Osteocyte (in vitro differentiated cells): ENCODE measurements at regions not wholly inside any gene's neighbourhood (a gene's known extent, or its start where the extent isn't known, plus 50 kb on each side); places are given as distances from the start of the nearest gene placed in this dataset.

ENCODE experiments used
- DNase-seq: peaks from one replicate; pipeline ENCODE4 v3.0.0; 2021; ENCODE audit warnings: mixed read lengths; ENCODE audit not compliant: unreplicated experiment; ENCODE audit errors: extremely low spot score
- H3K27ac Mint-ChIP-seq: one replicate; pipeline ENCODE4 v1.8.0; 2021; ENCODE audit warnings: mild to moderate bottlenecking, mixed read lengths; ENCODE audit not compliant: unreplicated experiment
- H3K27me3 Mint-ChIP-seq: one replicate; pipeline ENCODE4 v1.8.0; 2021; ENCODE audit warnings: mixed read lengths; ENCODE audit not compliant: unreplicated experiment
- H3K36me3 Mint-ChIP-seq: one replicate; pipeline ENCODE4 v1.8.0; 2021; ENCODE audit warnings: mixed read lengths; ENCODE audit not compliant: unreplicated experiment
- H3K4me1 Mint-ChIP-seq: one replicate; pipeline ENCODE4 v1.8.0; 2021; ENCODE audit warnings: mixed read lengths; ENCODE audit not compliant: unreplicated experiment
- H3K4me3 Mint-ChIP-seq: one replicate; pipeline ENCODE4 v1.8.0; 2021; ENCODE audit warnings: mild to moderate bottlenecking, moderate library complexity, mixed read lengths; ENCODE audit not compliant: unreplicated experiment
- H3K9me3 Mint-ChIP-seq: one replicate; pipeline ENCODE4 v1.8.0; 2021; ENCODE audit warnings: mixed read lengths; ENCODE audit not compliant: unreplicated experiment
- TF ChIP-seq, protein P1 (sequence below): fragments of 200-600 bp; sonication (generic); IDR thresholded peaks from 2 replicates; pipeline ENCODE4 v1.5.0; 2021; ENCODE audit warnings: antibody characterized with exemption, mild to moderate bottlenecking, moderate library complexity

DNA sequence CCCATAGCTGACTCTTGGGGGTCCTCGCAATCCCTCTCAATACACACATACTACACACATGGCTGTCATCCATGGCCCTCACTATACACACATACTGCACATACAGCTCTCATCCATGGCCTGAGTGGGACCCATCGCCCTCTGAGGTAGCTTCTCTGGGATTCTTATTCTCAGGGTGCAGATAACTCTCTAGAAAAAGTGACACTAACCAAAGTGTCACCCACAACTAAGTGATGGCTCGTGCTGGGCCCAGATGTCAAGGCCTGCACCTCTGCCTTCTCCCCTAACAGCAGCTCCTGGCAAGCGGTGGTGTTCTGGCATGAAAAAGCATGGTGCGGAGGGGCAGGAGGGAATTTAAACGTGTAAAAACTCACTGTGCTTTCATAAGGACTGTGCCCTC, 62.7 kb upstream of the ZPBP start:
- no peaks in the 10 kb centered on the region for H3K27me3 Mint-ChIP-seq
- TF ChIP-seq, protein P1, sequence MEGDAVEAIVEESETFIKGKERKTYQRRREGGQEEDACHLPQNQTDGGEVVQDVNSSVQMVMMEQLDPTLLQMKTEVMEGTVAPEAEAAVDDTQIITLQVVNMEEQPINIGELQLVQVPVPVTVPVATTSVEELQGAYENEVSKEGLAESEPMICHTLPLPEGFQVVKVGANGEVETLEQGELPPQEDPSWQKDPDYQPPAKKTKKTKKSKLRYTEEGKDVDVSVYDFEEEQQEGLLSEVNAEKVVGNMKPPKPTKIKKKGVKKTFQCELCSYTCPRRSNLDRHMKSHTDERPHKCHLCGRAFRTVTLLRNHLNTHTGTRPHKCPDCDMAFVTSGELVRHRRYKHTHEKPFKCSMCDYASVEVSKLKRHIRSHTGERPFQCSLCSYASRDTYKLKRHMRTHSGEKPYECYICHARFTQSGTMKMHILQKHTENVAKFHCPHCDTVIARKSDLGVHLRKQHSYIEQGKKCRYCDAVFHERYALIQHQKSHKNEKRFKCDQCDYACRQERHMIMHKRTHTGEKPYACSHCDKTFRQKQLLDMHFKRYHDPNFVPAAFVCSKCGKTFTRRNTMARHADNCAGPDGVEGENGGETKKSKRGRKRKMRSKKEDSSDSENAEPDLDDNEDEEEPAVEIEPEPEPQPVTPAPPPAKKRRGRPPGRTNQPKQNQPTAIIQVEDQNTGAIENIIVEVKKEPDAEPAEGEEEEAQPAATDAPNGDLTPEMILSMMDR: no peak
- no peak overlapping the region for H3K27ac Mint-ChIP-seq
- no peak for DNase-seq
- no peaks in the 10 kb centered on the region for H3K36me3 Mint-ChIP-seq
- no peaks in the 10 kb centered on the region for H3K4me1 Mint-ChIP-seq
- H3K9me3 Mint-ChIP-seq: no peaks in the 10 kb centered on the region
- no peak overlapping the region for H3K4me3 Mint-ChIP-seq

DNA sequence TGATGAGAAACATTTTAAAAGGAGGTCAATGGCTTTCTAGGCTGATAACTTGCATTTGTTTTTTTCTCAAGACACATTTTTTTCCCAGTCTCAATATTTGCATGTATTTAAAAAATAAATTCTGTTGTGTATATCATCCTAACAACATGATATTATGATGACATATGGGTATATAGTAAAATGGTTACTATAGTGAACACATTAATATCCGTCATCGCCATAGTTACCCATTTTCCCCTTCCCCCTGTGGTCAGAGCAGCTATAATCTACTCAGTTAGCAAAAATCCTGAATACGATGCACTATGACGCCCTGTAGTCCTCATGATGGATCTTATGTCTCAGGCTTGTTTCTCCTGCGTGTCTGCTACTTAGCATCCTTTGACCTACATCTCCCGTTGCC, 60.9 kb upstream of the ZPBP start:
- Mint-ChIP-seq H3K27ac (no peak overlapping the region), H3K27me3 (no peaks in the 10 kb centered on the region), H3K4me3 (no peak overlapping the region), H3K9me3 (no peaks in the 10 kb centered on the region), H3K36me3 (no peaks in the 10 kb centered on the region), H3K4me1 (no peaks in the 10 kb centered on the region)
- TF ChIP-seq, protein P1: no peak
- no peak for DNase-seq

DNA sequence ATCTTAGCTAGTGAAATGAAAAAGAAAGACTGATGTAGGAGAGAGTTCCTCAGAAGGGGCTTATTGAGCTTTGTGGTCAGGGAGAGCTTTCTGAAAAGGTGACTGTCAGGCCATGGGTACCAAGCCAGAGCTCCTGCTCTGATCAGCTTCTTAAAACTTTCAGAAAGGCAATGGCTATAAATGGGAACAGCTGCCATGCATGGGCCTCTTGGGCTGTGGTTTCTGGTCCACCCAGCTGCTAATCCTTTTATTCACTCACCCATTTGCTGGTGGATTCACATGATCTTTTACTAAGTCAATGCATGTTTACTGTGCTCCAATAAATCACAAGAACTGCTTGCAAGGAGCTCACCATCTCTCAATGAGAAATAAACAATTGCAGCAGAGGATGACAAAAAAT, 60.1 kb upstream of the ZPBP start:
- H3K4me3 Mint-ChIP-seq: no peak overlapping the region
- no peak overlapping the region for H3K27ac Mint-ChIP-seq
- no peaks in the 10 kb centered on the region for H3K27me3 Mint-ChIP-seq
- H3K9me3 Mint-ChIP-seq: no peaks in the 10 kb centered on the region
- no peak for DNase-seq
- TF ChIP-seq, protein P1: no peak
- H3K4me1 Mint-ChIP-seq: no peaks in the 10 kb centered on the region
- H3K36me3 Mint-ChIP-seq: no peaks in the 10 kb centered on the region

DNA sequence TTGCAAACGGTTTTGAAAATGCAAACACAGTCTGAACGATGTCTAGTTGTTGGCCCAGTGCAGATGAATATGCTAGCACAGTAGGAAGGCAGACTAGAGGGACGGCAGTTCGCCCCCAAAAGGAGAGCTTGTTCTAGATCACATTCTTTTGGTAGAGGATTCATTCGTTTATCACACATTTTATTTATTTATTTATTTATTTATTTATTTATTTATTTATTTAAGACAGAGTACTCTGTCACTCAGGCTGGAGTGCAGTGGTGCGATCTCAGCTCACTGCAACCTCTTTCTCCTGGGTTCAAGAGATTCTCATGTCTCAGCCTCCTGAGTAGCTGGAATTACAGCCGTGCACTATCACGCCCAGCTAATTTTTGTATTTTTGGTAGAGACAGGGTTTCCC, 59.4 kb upstream of the ZPBP start:
- Mint-ChIP-seq H3K4me3 (no peak overlapping the region), H3K4me1 (no peaks in the 10 kb centered on the region), H3K36me3 (no peaks in the 10 kb centered on the region), H3K9me3 (no peaks in the 10 kb centered on the region), H3K27ac (no peak overlapping the region), H3K27me3 (peaks cover 5% of the 10 kb centered on the region)
- TF ChIP-seq, protein P1: no peak
- DNase-seq: no peak

DNA sequence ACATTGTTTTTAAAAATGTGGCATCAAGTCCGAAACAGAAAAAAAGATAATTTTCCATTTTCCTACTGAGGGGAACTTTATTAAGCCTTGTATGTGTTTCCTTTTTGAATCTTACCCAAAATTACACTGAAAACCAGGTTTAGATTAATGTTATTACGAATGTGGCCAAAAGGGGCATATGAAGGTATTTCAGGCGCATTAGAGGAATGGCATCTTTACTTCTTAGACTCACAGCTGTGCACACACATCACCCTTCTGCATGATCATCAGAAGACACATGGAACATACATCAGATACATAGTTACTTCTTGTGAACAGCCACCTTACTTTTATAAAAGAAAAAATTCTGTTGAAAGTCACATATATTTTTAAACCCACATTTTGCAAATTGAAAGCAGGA, 58.6 kb upstream of the ZPBP start:
- H3K9me3 Mint-ChIP-seq: no peaks in the 10 kb centered on the region
- H3K4me1 Mint-ChIP-seq: no peaks in the 10 kb centered on the region
- peaks cover 8% of the 10 kb centered on the region for H3K27me3 Mint-ChIP-seq
- H3K36me3 Mint-ChIP-seq: no peaks in the 10 kb centered on the region
- no peak overlapping the region for H3K4me3 Mint-ChIP-seq
- no peak overlapping the region for H3K27ac Mint-ChIP-seq
- DNase-seq: no peak
- TF ChIP-seq, protein P1: no peak
